ENCODE measurements at regions not wholly inside any gene's neighbourhood (a gene's known extent, or its start where the extent isn't known, plus 50 kb on each side); places are given as distances from the start of the nearest gene placed in this dataset.

- TF ChIP-seq ZKSCAN8 (CRISPR knock-in tag; IDR thresholded peaks at IDR 0.05; ENCODE audit: borderline replicate concordance), result no peak
- no peak for TF ChIP-seq TBX2 (CRISPR knock-in tag; IDR thresholded peaks at IDR 0.05; ENCODE audit: borderline replicate concordance)
- no peak for TF ChIP-seq CEBPG (CRISPR knock-in tag; IDR thresholded peaks at IDR 0.05)
- TF ChIP-seq HNRNPH1 (optimal IDR thresholded peaks at IDR 0.05; ENCODE audit: low read depth, low read length), result no peak
- TF ChIP-seq JUN (CRISPR knock-in tag; IDR thresholded peaks at IDR 0.05), result no peak
- TF ChIP-seq PCBP1 (IDR thresholded peaks at IDR 0.05; ENCODE audit: borderline replicate concordance, low read depth, low read length), result no peak
- no peak for TF ChIP-seq TEAD3 (CRISPR knock-in tag; optimal IDR thresholded peaks at IDR 0.05; ENCODE audit: borderline replicate concordance)
- TF ChIP-seq NFYC (CRISPR knock-in tag; IDR thresholded peaks at IDR 0.05), result no peak
- no peak for TF ChIP-seq ZNF580 (CRISPR knock-in tag; IDR thresholded peaks at IDR 0.05; ENCODE audit: borderline replicate concordance, low read depth)
- no peak for TF ChIP-seq ZNF34 (CRISPR knock-in tag; IDR thresholded peaks at IDR 0.05; ENCODE audit: borderline replicate concordance)
- TF ChIP-seq SP140L (CRISPR knock-in tag; IDR thresholded peaks at IDR 0.05; ENCODE audit: borderline replicate concordance), result no peak
- TF ChIP-seq NPAS2 (CRISPR knock-in tag; IDR thresholded peaks at IDR 0.05; ENCODE audit: borderline replicate concordance), result no peak
Observed at GRCh38 chr5:164355267-164355830, 849.9 kb downstream of the MAT2B start (continued).

- Histone ChIP-seq H3K9me3 (ENCODE audit: low read length) (peaks cover 24% of the 10 kb centered on the region), H3K79me2 (ENCODE audit: insufficient read depth, low read length) (no peaks in the 10 kb centered on the region), H3K4me1 (ENCODE audit: insufficient read depth, low read length) (no peaks in the 10 kb centered on the region), H3K4me3 (replicated peaks in 1 of 3; ENCODE audit: insufficient read depth in 1 of 3, low read depth in 2 of 3, low read length in 3 of 3) (no peak overlapping the region), H3K9ac (ENCODE audit: insufficient read depth, low read depth, low read length) (no peak overlapping the region), H3K27ac (ENCODE audit: extremely low read length, insufficient read depth, low read length) (no peak overlapping the region), H4K20me1 (ENCODE audit: insufficient read depth, low read length) (no peaks in the 10 kb centered on the region), H3K27me3 (ENCODE audit: control insufficient read depth in 1 of 2, insufficient read depth in 2 of 2, low read length in 2 of 2) (no peaks in the 10 kb centered on the region), H3K4me2 (ENCODE audit: low read depth, low read length) (no peak overlapping the region), H2AFZ (ENCODE audit: low read length) (no peak overlapping the region), H3K36me3 (replicated peaks in 1 of 2; ENCODE audit: control insufficient read depth in 1 of 2, insufficient read depth in 2 of 2, low read length in 2 of 2) (no peaks in the 10 kb centered on the region)
- BruUV-seq (replicated peaks), result no TSS peak
- ChIA-PET CTCF (ENCODE audit: low intra/inter-chr PET ratio, low total read pairs) (no interaction called here), POLR2A (no interaction called here)
- FAIRE-seq (no peak), ATAC-seq (no peak), DNase-seq (ENCODE audit: low spot score) (no peak)
- intact Hi-C loops (cut with micrococcal nuclease; ENCODE audit: unreplicated experiment) (no loop called here), in situ Hi-C loops (cut with HindIII; ENCODE audit: extremely low pct_ligation_motif_present, low pct_unique_long_range_greater_than_20kb) (no loop called here)
- TF ChIP-seq EP300 (IDR thresholded peaks at IDR 0.05; ENCODE audit: low read depth in 2 of 2, low read length in 2 of 2), result no peak
- no peak for TF ChIP-seq EP300 (CRISPR knock-in tag; IDR thresholded peaks at IDR 0.05; ENCODE audit: borderline replicate concordance)
- no peak for TF ChIP-seq BRF2 (CRISPR knock-in tag; IDR thresholded peaks at IDR 0.05)
- TF ChIP-seq ZNF598 (CRISPR knock-in tag; IDR thresholded peaks at IDR 0.05; ENCODE audit: borderline replicate concordance), result no peak
- no peak for TF ChIP-seq THYN1 (CRISPR knock-in tag; IDR thresholded peaks at IDR 0.05; ENCODE audit: borderline replicate concordance, low read depth)
- TF ChIP-seq ZMAT5 (CRISPR knock-in tag; IDR thresholded peaks at IDR 0.05; ENCODE audit: borderline replicate concordance, low read depth), result no peak
- no peak for TF ChIP-seq ZNF180 (CRISPR knock-in tag; IDR thresholded peaks at IDR 0.05; ENCODE audit: borderline replicate concordance, low read depth)
- TF ChIP-seq RNF2 (conservative IDR thresholded peaks at IDR 0.05; ENCODE audit: low read depth), result no peak
- 49% methylated on average over 4 of the region's 4 CpGs for WGBS (ENCODE audit: low lambda C conversion rate)
Observed at GRCh38 chr5:164356790-164357189, 851.4 kb downstream of the MAT2B start.
